Astrocyte (in vitro differentiated cells and primary cell): ENCODE measurements at regions not wholly inside any gene's neighbourhood (a gene's known extent, or its start where the extent isn't known, plus 50 kb on each side); places are given as distances from the start of the nearest gene placed in this dataset.

Experiments
- EZH2 ChIP-seq: IDR thresholded peaks from 2 replicates; pipeline ENCODE4 v1.6.1; 2012; ENCODE audit warnings: mild to moderate bottlenecking, low read length, inconsistent platforms; ENCODE audit not compliant: insufficient read depth
- TF ChIP-seq, protein P1 (sequence below): IDR thresholded peaks from 2 replicates; pipeline ENCODE4 v1.5.1; 2011; ENCODE audit warnings: low read depth, mild to moderate bottlenecking, inconsistent platforms, low read length, moderate library complexity; ENCODE audit not compliant: insufficient read depth

GRCh38 chr15:81442454-81442853 is 68.4 kb upstream of the TMC3 start:
- TF ChIP-seq, protein P1, sequence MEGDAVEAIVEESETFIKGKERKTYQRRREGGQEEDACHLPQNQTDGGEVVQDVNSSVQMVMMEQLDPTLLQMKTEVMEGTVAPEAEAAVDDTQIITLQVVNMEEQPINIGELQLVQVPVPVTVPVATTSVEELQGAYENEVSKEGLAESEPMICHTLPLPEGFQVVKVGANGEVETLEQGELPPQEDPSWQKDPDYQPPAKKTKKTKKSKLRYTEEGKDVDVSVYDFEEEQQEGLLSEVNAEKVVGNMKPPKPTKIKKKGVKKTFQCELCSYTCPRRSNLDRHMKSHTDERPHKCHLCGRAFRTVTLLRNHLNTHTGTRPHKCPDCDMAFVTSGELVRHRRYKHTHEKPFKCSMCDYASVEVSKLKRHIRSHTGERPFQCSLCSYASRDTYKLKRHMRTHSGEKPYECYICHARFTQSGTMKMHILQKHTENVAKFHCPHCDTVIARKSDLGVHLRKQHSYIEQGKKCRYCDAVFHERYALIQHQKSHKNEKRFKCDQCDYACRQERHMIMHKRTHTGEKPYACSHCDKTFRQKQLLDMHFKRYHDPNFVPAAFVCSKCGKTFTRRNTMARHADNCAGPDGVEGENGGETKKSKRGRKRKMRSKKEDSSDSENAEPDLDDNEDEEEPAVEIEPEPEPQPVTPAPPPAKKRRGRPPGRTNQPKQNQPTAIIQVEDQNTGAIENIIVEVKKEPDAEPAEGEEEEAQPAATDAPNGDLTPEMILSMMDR, result no peak
- no peak for TF ChIP-seq EZH2
